GM12878 (cell line): ENCODE measurements at regions not wholly inside any gene's neighbourhood (a gene's known extent, or its start where the extent isn't known, plus 50 kb on each side); places are given as distances from the start of the nearest gene placed in this dataset.

Experiments used
- ATAC-seq: fragments of 200-7000 bp; cut with Tn5 transposase; 3 replicates; pipeline ENCODE4 v1.9.1; 2020; ENCODE audit warnings: mild to moderate bottlenecking, moderate library complexity
- BruUV-seq: library from RNA; stranded (reverse); fragments of 400-500 nt; replicated peaks from 2 replicates; lab custom pipeline; 2021; lab: Mats Ljungman, UMichigan
- CTCF ChIA-PET: fragments of 300-600 bp; sonication (Branson Sonifier 250); formaldehyde crosslinking; extraction: SDS; loops from one replicate; lab custom pipeline; 2021; ENCODE audit warnings: inconsistent platforms; lab: Yijun Ruan, JAX
- POLR2A ChIA-PET: fragments of 350-600 bp; formaldehyde crosslinking; extraction: SDS; loops from one replicate; lab custom pipeline; 2021; ENCODE audit warnings: inconsistent platforms; lab: Charles Lee
- RAD21 ChIA-PET: fragments of 300-600 bp; sonication (Branson Sonifier 250); formaldehyde crosslinking; loops from one replicate; lab custom pipeline; 2023; ENCODE audit warnings: antibody characterized with exemption; ENCODE audit not compliant: unreplicated experiment; lab: Charles Lee
- SMC1A ChIA-PET: fragments of 300-600 bp; sonication (Branson Sonifier 250); formaldehyde crosslinking; loops from one replicate; lab custom pipeline; 2023; ENCODE audit not compliant: unreplicated experiment, uncharacterized antibody; lab: Charles Lee
- DNase-seq: peaks from one replicate; pipeline ENCODE4 v3.0.0-alpha.2; 2011; ENCODE audit warnings: low read depth, low spot score
- FAIRE-seq: peaks from 3 replicates; lab custom pipeline; 2011; peaks lifted over from hg19 to GRCh38; lab: Jason Lieb, UNC
- H2AFZ ChIP-seq: 2 replicates; pipeline ENCODE4 v1.6.0; 2011; ENCODE audit warnings: low read depth, low read length, control low read depth; ENCODE audit not compliant: control insufficient read depth
- H3K27ac ChIP-seq: 2 replicates; pipeline ENCODE4 v1.5.1; 2011; ENCODE audit warnings: control low read depth; ENCODE audit not compliant: control insufficient read depth, insufficient read depth
- H3K27me3 ChIP-seq, 2 experiments: replicated peaks in 1 of 2; 2 replicates each; pipeline versions ENCODE4 v1.6.0 to v1.6.1; 2011; ENCODE audit warnings: low read length in 1 of 2; ENCODE audit not compliant: control insufficient read depth in 2 of 2, insufficient read depth in 2 of 2
- H3K36me3 ChIP-seq, 2 experiments: 2 replicates each; pipeline ENCODE4 v1.5.1; 2011; ENCODE audit warnings: low read length in 1 of 2; ENCODE audit not compliant: control insufficient read depth in 2 of 2, insufficient read depth in 2 of 2
- H3K4me1 ChIP-seq: 2 replicates; pipeline ENCODE4 v1.6.1; 2011; ENCODE audit warnings: mild to moderate bottlenecking, low read length, moderate library complexity, mixed read lengths; ENCODE audit not compliant: control insufficient read depth, insufficient read depth
- H3K4me2 ChIP-seq: 2 replicates; pipeline ENCODE4 v1.6.0; 2011; ENCODE audit warnings: control low read depth; ENCODE audit not compliant: control insufficient read depth, insufficient read depth
- H3K4me3 ChIP-seq: fragments of 200-600 bp; sonication (generic); 2 replicates; pipeline ENCODE4 v1.5.1; 2016
- H3K79me2 ChIP-seq: 2 replicates; pipeline ENCODE4 v1.6.0; 2011; ENCODE audit warnings: low read length; ENCODE audit not compliant: control insufficient read depth, insufficient read depth
- H3K9ac ChIP-seq: 2 replicates; pipeline ENCODE4 v1.8.0; 2011; ENCODE audit warnings: low read length, control low read depth, mixed read lengths; ENCODE audit not compliant: control insufficient read depth, insufficient read depth
- H3K9me3 ChIP-seq: replicated peaks from 3 replicates; pipeline ENCODE4 v1.5.1; 2011; ENCODE audit warnings: mild to moderate bottlenecking, low read length; ENCODE audit not compliant: control insufficient read depth, insufficient read depth
- H4K20me1 ChIP-seq: 2 replicates; pipeline ENCODE4 v1.6.0; 2011; ENCODE audit not compliant: control insufficient read depth, insufficient read depth
- BCLAF1 ChIP-seq: fragments of 450-650 bp; IDR thresholded peaks from 2 replicates; pipeline ENCODE4 v1.6.1; 2017; ENCODE audit warnings: antibody characterized with exemption, mild to moderate bottlenecking, moderate library complexity
- BHLHE40 ChIP-seq, 2 experiments: fragments of 450-650 bp in 1 of 2; IDR thresholded peaks; 2 replicates each; pipeline ENCODE4 v1.6.1; 2011 to 2017; ENCODE audit warnings: low read depth in 2 of 2, borderline replicate concordance in 1 of 2, improper control_type of control experiment in 1 of 2, low read length in 1 of 2, mild to moderate bottlenecking in 1 of 2
- E4F1 ChIP-seq: fragments of 450-650 bp; IDR thresholded peaks from 2 replicates; pipeline ENCODE4 v1.6.1; 2018; ENCODE audit warnings: borderline replicate concordance, mild to moderate bottlenecking; ENCODE audit not compliant: partially characterized antibody
- RELB ChIP-seq: fragments of 450-650 bp; IDR thresholded peaks from 2 replicates; pipeline ENCODE4 v1.6.1; 2017; ENCODE audit warnings: low read depth, mild to moderate bottlenecking, moderate library complexity
- SUPT20H ChIP-seq: IDR thresholded peaks from 2 replicates; pipeline ENCODE4 v1.6.1; 2011; ENCODE audit warnings: low read depth, mild to moderate bottlenecking, low read length, moderate library complexity, borderline replicate concordance; ENCODE audit not compliant: control insufficient read depth
- WGBS: methylation state at CpG from one replicate; pipeline ENCODE4 v1.1.6; 2016; ENCODE audit warnings: low lambda C conversion rate; ENCODE audit not compliant: insufficient replicate concordance, insufficient coverage; ENCODE audit errors: missing lambda C conversion rate; 5-methylcytosine and 5-hydroxymethylcytosine counted together
- in situ Hi-C: fragments of 300-500 bp; cut with MboI; formaldehyde crosslinking; loops from 9 replicates; pipeline ENCODE4 v1.14.3; 2018; ENCODE audit warnings: mixed read lengths
- intact Hi-C: fragments of 100-400 bp; cut with micrococcal nuclease; formaldehyde crosslinking; loops from one replicate; pipeline ENCODE4 v1.14.2; 2022; ENCODE audit not compliant: unreplicated experiment

- Histone ChIP-seq H4K20me1 (no peaks in the 10 kb centered on the region), H3K27ac (no peak overlapping the region), H3K79me2 (no peaks in the 10 kb centered on the region), H3K4me1 (no peaks in the 10 kb centered on the region), H3K4me3 (no peak overlapping the region), H2AFZ (no peak overlapping the region), H3K27me3 (no peaks in the 10 kb centered on the region), H3K9me3 (no peaks in the 10 kb centered on the region), H3K9ac (no peak overlapping the region), H3K36me3 (no peaks in the 10 kb centered on the region), H3K4me2 (no peak overlapping the region)
- SMC1A ChIA-PET, result no interaction called here
- RAD21 ChIA-PET, result no interaction called here
- BruUV-seq, result no TSS peak
- intact Hi-C loops, result no loop called here
- TF ChIP-seq BCLAF1 (no peak), SUPT20H (no peak), RELB (no peak), BHLHE40 (IDR thresholded peaks at IDR 0.05; ENCODE audit: borderline replicate concordance in 1 of 2, low read depth in 2 of 2, low read length in 1 of 2) (no peak), E4F1 (no peak)
- ATAC-seq (no peak), DNase-seq (no peak), FAIRE-seq (no peak)
- 20% methylated on average over 2 of the region's 2 CpGs for WGBS
- in situ Hi-C loops, result no loop called here
- CTCF ChIA-PET, result interaction anchor here (1.2 kb wide), 1 partner anchor 207 kb away, joined by 3 read pairs; no protein-coding TSS in a partner anchor
- POLR2A ChIA-PET, result no interaction called here
Observed at GRCh38 chrX:44042116-44042515, 68.9 kb upstream of the NDP start.
